Epithelial cell of proximal tubule (primary cell): ENCODE measurements at regions not wholly inside any gene's neighbourhood (a gene's known extent, or its start where the extent isn't known, plus 50 kb on each side); places are given as distances from the start of the nearest gene placed in this dataset.
"Not testable (repeated sequence)": the region's sequence is repeated elsewhere in the genome, so short reads cannot be mapped to it uniquely, and the experiment has no call there.

Experiments
- DNase-seq: peaks from one replicate; pipeline ENCODE4 v3.0.0-alpha.2; 2011; ENCODE audit warnings: low read depth
- H3K4me3 ChIP-seq: 2 replicates; pipeline ENCODE4 v1.5.1; 2011; ENCODE audit warnings: low read depth, mild to moderate bottlenecking, low read length
- TF ChIP-seq, protein P1 (sequence below): conservative IDR thresholded peaks from 2 replicates; pipeline ENCODE4 v1.5.1; 2012; ENCODE audit warnings: low read depth, mild to moderate bottlenecking, low read length

DNA sequence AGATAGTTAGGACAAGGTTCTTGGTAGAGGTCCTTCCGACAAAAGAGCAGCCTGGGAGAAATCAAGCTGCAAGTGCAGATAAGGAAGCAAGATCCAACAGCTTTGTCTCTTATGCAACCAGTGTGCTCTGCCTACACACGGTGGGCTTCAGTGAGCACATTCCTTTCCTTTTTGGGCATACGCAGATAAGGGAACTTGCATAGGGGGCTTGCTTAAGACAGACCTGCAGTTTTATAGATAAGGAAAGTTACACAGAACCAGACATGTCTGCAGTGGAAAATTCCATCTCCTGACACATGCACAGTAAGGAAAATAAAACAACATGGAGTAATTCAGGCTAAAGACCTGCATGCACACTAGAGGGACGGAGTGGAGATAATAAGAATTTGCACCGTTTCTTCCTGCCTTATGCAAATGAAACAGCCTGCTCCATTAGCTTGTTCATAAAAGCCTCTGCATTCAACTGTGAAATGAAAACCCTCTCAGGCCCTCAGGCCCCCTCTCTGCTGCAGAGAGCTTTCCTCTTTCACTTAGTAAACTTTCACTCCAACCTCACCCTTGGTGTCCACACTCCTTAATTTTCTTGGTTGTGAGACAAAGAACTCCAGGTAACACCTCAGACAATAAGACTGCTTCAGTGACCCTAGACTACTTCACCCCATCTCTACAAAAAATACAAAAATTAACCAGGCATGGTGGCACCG, 97.5 kb upstream of the MYLIP start:
- H3K4me3 ChIP-seq: no peak overlapping the region
- DNase-seq: no peak
- TF ChIP-seq, protein P1, sequence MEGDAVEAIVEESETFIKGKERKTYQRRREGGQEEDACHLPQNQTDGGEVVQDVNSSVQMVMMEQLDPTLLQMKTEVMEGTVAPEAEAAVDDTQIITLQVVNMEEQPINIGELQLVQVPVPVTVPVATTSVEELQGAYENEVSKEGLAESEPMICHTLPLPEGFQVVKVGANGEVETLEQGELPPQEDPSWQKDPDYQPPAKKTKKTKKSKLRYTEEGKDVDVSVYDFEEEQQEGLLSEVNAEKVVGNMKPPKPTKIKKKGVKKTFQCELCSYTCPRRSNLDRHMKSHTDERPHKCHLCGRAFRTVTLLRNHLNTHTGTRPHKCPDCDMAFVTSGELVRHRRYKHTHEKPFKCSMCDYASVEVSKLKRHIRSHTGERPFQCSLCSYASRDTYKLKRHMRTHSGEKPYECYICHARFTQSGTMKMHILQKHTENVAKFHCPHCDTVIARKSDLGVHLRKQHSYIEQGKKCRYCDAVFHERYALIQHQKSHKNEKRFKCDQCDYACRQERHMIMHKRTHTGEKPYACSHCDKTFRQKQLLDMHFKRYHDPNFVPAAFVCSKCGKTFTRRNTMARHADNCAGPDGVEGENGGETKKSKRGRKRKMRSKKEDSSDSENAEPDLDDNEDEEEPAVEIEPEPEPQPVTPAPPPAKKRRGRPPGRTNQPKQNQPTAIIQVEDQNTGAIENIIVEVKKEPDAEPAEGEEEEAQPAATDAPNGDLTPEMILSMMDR: no peak

DNA sequence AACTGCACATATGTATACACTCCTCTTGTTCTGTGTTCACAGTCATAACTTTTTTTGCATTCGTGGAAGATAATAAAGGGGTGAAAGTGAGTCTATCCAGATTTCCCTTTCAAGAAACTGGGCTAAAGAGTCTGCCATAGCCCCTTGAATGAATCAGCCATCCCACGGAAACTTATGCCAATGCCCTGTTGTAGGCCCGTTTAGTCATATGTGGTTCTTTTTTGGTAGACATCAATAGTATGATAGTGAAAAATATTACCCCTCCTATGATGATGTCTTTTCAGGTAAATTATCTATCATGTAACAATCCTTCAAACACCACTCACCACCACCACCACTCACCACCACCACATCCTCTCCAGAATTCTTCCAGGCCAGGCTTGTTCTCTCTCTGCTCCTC, 99.9 kb upstream of the MYLIP start:
- TF ChIP-seq, protein P1: no peak
- no peak for DNase-seq
- no peak overlapping the region for H3K4me3 ChIP-seq

DNA sequence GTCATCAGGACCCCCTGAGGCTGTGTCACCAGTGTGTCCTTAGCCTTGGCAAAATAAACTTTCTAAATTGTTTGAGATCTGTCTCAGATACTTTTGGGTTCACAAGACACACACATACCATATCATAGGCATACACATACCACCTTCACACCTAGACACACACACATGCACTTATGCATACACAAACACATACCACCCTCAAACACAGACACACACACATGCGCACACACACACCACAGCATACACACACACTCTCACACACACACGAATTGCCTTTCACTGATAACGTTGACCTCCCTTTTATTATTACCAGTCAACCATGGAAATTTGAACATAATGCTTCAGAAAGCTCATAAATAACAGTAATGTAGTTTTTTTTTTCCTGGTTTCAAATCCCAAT, 108.6 kb upstream of the MYLIP start:
- no peak for DNase-seq
- TF ChIP-seq, protein P1: no peak
- no peak overlapping the region for H3K4me3 ChIP-seq

DNA sequence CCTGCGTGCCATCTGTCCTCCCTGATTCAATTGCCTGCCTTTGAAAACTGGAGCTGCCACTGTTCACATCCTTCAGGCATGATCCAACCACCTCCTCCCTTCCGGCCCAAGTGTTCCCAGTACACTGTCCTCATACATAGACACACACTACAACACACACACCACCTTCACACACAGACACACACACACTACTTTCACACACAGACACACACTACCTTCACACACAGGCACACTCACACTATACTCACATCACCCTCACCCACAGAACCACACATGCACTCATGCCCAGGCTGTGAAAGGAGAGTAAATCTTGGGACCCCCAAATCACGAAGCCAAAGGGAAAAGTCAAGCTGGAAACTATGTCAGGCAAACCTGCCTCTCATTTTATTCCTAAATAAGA, 109.4 kb upstream of the MYLIP start:
- TF ChIP-seq, protein P1: no peak
- no peak overlapping the region for H3K4me3 ChIP-seq
- no peak for DNase-seq

DNA sequence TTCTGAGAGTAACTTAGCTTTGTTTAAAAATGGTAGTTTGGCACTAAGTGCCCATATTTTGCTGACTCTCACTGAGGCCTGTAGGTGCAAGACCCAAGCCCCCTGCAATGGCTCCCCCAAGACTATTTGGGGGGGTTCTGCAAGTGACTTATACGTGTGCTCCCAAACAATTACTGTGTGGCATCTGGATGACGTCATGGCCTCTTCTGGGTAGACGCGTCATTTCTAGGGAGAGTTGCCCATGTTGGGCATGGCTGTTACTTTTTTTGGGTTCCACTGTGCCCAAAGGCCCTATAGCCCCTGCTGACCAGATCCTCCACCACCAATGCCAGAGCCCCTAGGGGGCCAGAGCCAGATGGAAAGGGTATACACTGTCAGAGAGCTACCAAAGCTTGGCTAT, 110.3 kb upstream of the MYLIP start:
- DNase-seq: no peak
- TF ChIP-seq, protein P1: no peak
- H3K4me3 ChIP-seq: no peak overlapping the region

DNA sequence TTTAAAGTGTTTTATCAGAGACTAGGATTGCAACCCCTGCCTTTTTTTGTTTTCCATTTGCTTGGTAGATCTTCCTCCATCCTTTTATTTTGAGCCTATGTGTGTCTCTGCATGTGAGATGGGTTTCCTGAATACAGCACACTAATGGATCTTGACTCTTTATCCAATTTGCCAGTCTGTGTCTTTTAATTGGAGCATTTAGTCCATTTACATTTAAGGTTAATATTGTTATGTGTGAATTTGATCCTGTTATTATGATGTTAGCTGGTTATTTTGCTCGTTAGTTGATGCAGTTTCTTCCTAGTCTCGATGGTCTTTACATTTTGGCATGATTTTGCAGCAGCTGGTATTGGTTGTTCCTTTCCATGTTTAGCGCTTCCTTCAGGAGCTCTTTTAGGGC, 114.6 kb upstream of the MYLIP start:
- H3K4me3 ChIP-seq, DNase-seq: not testable (repeated sequence)

DNA sequence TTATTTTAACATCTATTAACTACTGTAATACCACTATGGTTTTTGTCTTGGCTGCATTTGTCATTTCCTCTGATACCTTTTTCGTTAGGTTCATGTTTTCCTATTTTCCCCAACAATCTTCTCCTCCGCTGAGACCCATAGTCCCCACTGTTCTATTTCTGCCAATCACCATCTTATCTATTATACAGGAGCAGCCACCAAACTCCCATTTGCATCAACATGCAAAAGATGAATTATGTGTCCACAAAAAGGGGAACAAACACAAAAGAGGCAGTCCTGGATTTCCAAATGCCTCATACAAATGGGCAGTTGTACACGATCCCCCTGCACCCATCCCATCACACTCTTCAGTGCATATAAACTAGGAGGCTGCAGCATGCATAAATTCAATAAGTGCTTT, 121.7 kb upstream of the MYLIP start:
- no peak for DNase-seq
- no peak overlapping the region for H3K4me3 ChIP-seq
- TF ChIP-seq, protein P1: no peak
